Stimulated activated CD4-positive, alpha-beta T cell treated with anti-CD3 and anti-CD28 coated beads, Interleukin-1b, Interleukin-23, amount 100 ng/mL, for 48 hours (primary cell): ENCODE measurements at regions not wholly inside any gene's neighbourhood (a gene's known extent, or its start where the extent isn't known, plus 50 kb on each side); places are given as distances from the start of the nearest gene placed in this dataset.

Source experiments
- DNase-seq: peaks from one replicate; pipeline ENCODE4 v3.0.0-alpha.2; 2020

GRCh38 chr2:16139663-16140615 is 199.6 kb downstream of the MYCN start:
- no peak for DNase-seq

GRCh38 chr2:16138811-16139662 is 198.7 kb downstream of the MYCN start:
- no peak for DNase-seq

GRCh38 chr2:16137080-16137755 is 196.9 kb downstream of the MYCN start:
- DNase-seq: no peak

- no peak for DNase-seq
These were observed 196.2 kb downstream of the MYCN start for GRCh38 chr2:16136461-16137035.

- no peak for DNase-seq
These were observed 195.6 kb downstream of the MYCN start for GRCh38 chr2:16135913-16136310.

- DNase-seq: no peak
These were observed 195.0 kb downstream of the MYCN start for GRCh38 chr2:16135196-16135912.

- no peak for DNase-seq
These were observed 194.3 kb downstream of the MYCN start for GRCh38 chr2:16134436-16135165.

GRCh38 chr2:16130906-16131400 is 190.6 kb downstream of the MYCN start:
- DNase-seq: no peak

- DNase-seq: no peak
These were observed 190.2 kb downstream of the MYCN start for GRCh38 chr2:16130541-16130880.

GRCh38 chr2:16129716-16130540 is 189.6 kb downstream of the MYCN start:
- no peak for DNase-seq

GRCh38 chr2:16128746-16129610 is 188.6 kb downstream of the MYCN start:
- no peak for DNase-seq

- no peak for DNase-seq
These were observed 187.6 kb downstream of the MYCN start for GRCh38 chr2:16127958-16128357.

- no peak for DNase-seq
These were observed 187.1 kb downstream of the MYCN start for GRCh38 chr2:16127276-16127940.

GRCh38 chr2:16126517-16127275 is 186.3 kb downstream of the MYCN start:
- DNase-seq: no peak

- DNase-seq: no peak
These were observed 185.5 kb downstream of the MYCN start for GRCh38 chr2:16125614-16126516.

- DNase-seq: no peak
These were observed 184.7 kb downstream of the MYCN start for GRCh38 chr2:16124881-16125613.
